ENCODE measurements at regions not wholly inside any gene's neighbourhood (a gene's known extent, or its start where the extent isn't known, plus 50 kb on each side); places are given as distances from the start of the nearest gene placed in this dataset.
A peak's percentile ranks its signal among the peaks of the same experiment; 100 is the strongest.

DNA sequence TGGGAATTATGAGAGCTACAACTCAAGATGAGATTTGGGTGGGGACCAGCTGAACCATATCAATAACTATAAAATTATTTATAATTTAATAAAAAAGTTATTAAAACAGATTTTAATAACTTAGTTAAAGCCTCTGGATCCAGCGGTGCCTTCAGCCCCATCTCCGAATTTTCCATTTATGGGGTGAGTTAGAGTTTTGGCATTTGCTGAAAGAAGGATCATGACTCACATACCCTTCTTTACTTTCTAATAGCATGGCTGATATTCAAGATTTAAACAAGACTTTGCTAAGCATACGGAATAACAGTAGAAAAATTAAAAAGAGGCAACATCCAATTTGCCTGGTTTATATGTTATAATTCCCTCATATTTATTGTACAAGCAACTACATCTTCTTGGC, 94.5 kb downstream of the RDH14 start:
- no peak for DNase-seq (ENCODE audit: low spot score)

DNA sequence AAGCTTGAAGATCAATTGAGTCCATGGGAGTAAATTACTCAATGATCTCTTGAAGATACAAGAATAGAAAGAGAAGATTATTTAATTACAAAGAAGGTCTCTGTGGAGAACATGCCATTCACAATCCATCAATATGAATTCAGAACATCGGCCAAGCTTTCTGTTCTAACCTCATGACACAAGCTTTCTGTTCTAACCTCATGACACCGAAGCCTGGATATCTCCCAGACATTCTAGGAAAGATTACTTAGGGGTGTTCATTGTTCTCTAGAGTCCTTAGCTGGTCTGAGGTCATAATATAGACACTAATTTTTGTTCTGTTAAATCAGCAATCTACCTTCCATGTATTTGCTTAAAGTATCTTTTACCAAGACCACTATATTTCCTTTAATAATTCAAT, 95.5 kb downstream of the RDH14 start:
- DNase-seq (ENCODE audit: low spot score) = no peak

DNA sequence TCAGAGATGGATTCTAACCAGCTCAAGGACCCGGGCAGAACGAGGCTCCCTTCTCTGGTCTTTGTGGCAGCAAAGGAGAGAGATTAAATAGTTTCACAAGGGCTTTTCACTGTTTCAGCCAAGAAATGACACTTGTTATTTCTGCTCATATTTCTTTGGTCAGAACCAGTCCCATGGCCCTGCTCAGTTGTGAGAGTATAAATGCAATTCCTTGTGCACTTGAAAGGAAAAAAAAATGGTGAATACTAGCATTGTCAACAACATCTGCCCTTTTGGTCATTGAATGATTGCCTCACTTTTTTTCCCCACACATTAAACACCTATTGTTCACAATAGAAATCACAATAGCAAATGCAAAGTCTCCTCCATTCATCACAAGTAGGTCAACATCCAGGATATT, 104.4 kb downstream of the RDH14 start:
- DNase-seq (ENCODE audit: low spot score) = no peak

- DNase-seq (ENCODE audit: low spot score) = no peak
Measured at GRCh38 chr2:18455236-18455862, 105.1 kb downstream of the RDH14 start.

- no peak for DNase-seq (ENCODE audit: low spot score)
Measured at GRCh38 chr2:18454692-18455235, 105.7 kb downstream of the RDH14 start.

- DNase-seq (ENCODE audit: low spot score) = no peak
Measured at GRCh38 chr2:18446715-18447114, 113.7 kb downstream of the RDH14 start.

GRCh38 chr2:18445433-18446320, 114.8 kb downstream of the RDH14 start:
- no peak for DNase-seq (ENCODE audit: low spot score)

- DNase-seq (ENCODE audit: low spot score) = no peak
Measured at GRCh38 chr2:18444806-18445205, 115.6 kb downstream of the RDH14 start.

DNA sequence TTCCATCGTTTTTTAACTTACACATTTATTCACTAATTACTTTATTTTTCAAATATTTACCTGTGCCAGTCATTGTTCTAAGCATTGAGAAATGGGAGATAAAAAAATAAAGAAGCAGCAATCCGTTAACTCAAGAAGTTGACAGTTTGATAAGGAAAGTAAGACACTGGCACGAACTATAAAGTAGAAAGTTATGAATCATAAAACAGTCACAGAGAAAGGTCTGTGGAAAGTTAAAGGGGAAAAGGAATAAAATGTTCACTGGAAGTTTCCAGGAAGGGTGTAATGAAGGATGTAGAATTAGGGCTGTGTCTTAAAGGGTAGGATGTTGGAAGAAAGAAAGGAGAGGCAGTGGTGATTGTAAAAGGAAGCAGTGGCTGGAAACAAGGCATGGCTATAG, 118.9 kb downstream of the RDH14 start:
- no peak for DNase-seq (ENCODE audit: low spot score)

- no peak for DNase-seq (ENCODE audit: low spot score)
Measured at GRCh38 chr2:18440777-18441176, 119.7 kb downstream of the RDH14 start.

DNA sequence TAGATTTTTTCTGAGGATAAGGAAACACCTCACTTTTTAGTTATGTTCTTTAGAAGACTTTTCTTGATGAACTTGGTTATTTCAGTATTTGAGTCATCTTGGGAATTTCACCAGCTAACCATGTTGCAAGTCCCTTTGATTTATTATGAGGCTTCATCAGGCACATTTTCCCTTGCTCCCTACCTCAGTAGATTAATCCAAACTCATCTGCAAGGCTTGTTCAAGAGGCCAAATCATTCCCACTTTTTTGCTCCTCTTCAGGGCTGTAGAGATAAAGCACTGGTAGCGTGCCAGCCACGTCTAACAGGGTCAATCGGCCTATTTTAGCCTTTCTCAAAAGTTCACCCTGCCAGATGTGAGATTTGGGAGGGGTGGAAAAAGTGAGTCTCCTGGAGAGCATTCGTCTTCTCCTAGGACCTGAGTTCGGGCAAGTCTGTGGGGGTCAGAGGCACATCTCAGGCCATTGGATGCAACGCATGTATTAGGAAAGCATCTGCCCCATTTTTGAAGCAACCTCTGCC, 120.3 kb downstream of the RDH14 start:
- no peak for DNase-seq (ENCODE audit: low spot score)

DNA sequence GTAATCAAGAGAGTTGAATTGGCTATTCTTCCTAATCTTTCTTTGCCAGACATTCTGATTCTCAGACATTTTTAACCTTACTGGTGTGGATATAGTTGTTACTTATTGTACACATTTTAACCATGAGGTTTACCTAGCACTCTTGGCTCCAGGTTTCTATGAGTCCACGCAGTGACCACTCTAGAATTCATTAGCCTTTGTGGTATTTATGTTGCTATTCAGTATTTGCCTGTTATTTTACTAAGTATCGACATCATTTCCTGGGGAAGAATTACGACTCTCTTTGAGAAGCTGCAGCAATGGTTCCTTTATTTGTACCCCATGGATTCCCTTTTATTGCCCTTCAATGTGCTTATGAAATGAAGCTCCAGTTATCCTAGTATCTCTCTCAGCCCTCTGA, 120.7 kb downstream of the RDH14 start:
- no peak for DNase-seq (ENCODE audit: low spot score)

DNA sequence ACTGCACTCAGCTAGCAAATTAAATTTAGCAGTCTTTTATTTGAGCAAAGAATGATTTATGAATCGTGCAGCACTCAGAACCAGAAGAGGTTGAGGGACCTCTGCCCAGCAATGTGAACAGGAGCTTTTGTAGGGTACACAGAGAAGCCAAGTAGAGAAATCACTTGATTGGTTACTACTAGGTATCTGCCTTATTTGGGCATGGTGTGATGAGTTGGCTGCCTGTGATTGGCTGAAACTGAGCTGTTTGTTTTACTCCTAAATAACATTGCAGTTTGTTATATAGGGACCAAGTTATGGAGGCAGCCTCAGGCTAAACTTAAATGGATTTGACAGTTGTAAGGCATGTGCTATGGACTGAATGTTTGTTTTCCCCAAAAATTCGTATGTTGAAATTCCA, 122.5 kb downstream of the RDH14 start:
- no peak for DNase-seq (ENCODE audit: low spot score)

- DNase-seq (ENCODE audit: low spot score) = no peak
Measured at GRCh38 chr2:18436503-18437005, 123.9 kb downstream of the RDH14 start.

- peak; percentile 57 for DNase-seq (ENCODE audit: low spot score)
Measured at GRCh38 chr2:18435426-18436037, 124.9 kb downstream of the RDH14 start.

DNA sequence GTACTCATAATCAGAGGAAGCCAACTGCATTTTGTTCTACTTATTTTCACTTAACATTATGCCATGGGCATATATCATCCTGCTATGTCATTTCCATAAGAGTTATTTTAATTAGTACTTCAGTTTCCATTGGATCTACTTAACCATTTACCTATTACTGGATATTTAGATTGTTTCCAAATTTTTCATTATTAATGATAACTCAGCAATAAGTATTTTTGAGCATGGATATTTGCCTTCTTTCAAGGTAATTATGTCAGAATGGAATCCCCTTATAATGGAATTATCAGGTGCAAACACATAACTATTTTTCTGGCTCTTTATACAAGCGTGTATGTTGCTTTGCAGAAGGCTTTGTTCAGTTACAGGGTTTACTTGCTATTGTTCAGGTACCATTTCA, 126.6 kb downstream of the RDH14 start:
- DNase-seq (ENCODE audit: low spot score) = no peak

DNA sequence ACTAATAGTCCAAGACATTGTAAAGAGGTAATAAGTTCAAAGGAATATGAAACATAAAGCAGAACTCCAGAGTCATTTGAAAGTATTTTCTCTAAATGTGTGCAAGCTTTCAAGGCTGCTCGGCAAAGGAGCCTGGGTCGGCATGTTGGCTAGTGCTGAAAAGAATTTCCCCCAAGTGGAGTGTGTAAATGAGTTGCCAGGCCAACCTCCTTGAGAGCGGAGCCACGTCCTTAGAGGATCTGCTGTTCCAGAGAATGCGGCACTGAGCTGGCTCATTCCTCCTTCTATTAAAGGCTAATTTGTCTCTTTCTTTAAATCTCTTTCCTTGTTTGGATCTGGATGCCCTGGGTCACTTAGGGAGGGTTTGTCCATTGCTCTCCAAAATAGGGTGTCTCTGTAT, 127.5 kb downstream of the RDH14 start:
- DNase-seq (ENCODE audit: low spot score) = no peak

DNA sequence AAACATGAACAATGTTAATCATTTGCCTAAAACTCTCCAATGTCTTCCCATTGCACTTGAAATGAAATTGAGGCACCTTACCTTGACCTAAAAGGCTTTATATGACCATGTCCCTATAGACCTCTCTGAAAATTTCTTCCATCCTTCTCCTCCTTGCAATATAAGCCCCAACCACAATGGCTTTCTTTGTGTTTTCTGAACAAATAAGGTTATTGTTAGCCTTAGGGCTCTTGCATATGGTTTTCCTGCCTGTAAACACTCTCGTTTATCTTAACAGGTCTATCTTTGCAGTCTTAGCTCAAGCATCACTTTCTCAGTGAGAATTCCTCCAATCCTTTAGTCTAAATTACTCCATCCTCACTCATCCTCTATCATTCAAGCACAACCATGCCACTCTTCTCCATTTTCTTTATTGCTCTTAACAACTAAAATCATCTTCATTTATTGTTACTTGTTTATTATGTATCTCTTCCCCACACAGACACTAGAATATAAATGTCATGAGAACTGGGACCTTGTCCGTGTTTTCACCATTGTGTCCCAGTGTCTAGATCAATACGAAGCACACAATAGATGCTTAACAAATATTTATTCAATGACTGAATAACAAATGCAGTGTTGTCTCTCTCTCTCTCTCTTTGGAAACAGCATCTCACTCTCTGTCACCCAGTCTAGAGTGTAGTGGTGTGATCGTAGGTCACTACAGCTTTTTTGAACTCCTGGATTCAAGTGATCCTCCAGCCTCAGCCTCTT, 129.3 kb downstream of the RDH14 start:
- no peak for DNase-seq (ENCODE audit: low spot score)

DNA sequence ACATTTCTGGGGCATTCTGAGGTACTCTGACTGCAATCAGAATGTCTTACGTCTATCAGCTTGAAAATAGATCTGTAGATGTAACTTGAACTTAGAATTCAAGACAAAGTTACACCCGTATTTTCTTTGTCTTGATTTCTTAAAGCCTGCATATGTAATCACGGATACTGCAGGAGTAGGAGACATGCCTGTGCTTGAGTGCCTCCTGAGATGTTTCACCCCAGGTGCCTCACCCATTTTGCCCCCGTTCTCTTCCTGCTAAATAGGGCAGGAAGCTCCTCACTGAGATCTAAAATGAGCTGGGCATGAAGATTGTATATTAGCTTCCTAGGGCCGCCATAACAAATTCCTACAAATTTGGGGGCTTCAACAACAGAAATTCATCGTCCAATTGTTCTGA, 131.9 kb downstream of the RDH14 start:
- no peak for DNase-seq (ENCODE audit: low spot score)

DNA sequence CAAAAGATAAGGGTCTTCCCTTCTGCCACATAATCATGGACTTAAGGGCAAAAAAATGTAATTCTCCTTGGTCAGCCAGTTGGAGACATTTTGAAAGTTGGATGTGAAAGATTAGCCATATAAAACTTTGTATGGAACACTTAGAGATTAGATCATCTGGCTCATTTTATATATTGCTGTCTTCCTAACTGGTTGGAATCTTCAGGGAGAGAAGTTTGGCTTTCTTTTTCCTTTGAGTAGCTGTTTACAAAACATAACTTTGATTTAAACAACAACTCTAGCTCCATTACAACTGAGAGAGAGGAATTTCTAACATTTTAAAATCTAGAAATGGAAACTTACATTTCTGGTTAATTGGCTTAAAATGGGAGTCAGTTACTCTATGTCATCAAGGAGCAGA, 132.7 kb downstream of the RDH14 start:
- DNase-seq (ENCODE audit: low spot score) = no peak

DNA sequence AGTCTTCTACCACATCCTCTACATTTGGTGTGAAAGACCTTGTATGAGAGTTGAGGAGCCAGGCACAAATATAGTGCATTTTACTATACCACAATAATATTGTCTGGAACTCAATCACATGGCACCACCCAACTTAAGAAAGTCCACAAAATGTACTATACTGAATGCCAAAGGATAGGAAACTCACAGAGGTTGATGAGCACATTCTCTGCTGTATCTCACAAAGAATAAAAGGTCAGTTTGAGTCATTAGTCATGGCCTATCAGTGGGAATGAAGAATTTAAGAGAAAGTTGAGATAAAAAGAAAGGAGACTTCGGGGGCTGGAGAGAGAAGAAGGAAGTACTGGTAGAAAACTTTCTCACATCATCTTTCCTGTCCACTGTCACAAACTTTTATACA, 134.3 kb downstream of the RDH14 start:
- no peak for DNase-seq (ENCODE audit: low spot score)

DNA sequence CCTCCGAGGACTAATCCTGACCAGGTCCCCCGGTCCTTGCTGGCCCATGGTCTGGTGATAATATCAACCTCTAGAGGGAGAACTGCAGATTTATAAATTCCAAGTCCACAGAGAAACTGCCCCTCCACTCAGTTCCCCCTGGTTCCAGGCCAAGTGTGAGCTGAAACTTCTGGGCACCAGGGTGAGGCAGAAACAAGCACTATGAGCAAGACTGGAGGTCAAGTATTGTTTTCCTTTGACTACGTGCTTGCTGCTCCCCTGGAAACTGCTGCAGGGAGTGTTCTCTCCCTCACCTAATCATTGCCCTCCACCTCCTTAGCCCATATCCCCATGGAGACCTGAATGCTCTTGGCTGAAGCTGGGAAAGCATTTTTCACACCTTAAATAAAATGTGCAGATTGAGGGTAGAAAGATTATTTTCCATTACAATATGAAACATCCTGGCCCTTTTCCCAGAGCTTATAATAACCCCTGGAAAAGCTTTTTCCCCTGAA, 135.2 kb downstream of the RDH14 start:
- DNase-seq (ENCODE audit: low spot score) = no peak
